Neural progenitor cell (in vitro differentiated cells): ENCODE measurements at regions not wholly inside any gene's neighbourhood (a gene's known extent, or its start where the extent isn't known, plus 50 kb on each side); places are given as distances from the start of the nearest gene placed in this dataset.

Source experiments
- DNase-seq: peaks from one replicate; pipeline ENCODE4 v3.0.0-alpha.2; 2016; ENCODE audit warnings: low spot score
- H2AFZ ChIP-seq: fragments of 200-600 bp; sonication (generic); replicated peaks from 2 replicates; pipeline ENCODE4 v1.6.1; 2016; ENCODE audit warnings: antibody characterized with exemption
- H3F3A ChIP-seq: fragments of 200-600 bp; sonication (generic); 2 replicates; pipeline ENCODE4 v1.6.1; 2016; ENCODE audit warnings: antibody characterized with exemption, low read depth
- H3K27ac ChIP-seq: fragments of 200-600 bp; sonication (generic); 2 replicates; pipeline ENCODE4 v1.5.1; 2016; ENCODE audit warnings: mild to moderate bottlenecking
- H3K27me3 ChIP-seq: fragments of 200-600 bp; sonication (generic); 2 replicates; pipeline ENCODE4 v1.6.1; 2016; ENCODE audit warnings: mild to moderate bottlenecking, moderate library complexity
- H3K36me3 ChIP-seq: fragments of 200-600 bp; sonication (generic); 2 replicates; pipeline ENCODE4 v1.5.1; 2016
- H3K4me1 ChIP-seq: fragments of 200-600 bp; sonication (generic); 2 replicates; pipeline ENCODE4 v1.6.1; 2016; ENCODE audit warnings: mixed run types
- H3K4me2 ChIP-seq: fragments of 200-600 bp; sonication (generic); 2 replicates; pipeline ENCODE4 v1.6.1; 2016
- H3K4me3 ChIP-seq: fragments of 200-600 bp; sonication (generic); 2 replicates; pipeline ENCODE4 v1.5.1; 2016
- H3K79me2 ChIP-seq: fragments of 200-600 bp; sonication (generic); 2 replicates; pipeline ENCODE4 v1.6.1; 2016; ENCODE audit warnings: low read depth
- H3K9ac ChIP-seq: fragments of 200-600 bp; sonication (generic); 2 replicates; pipeline ENCODE4 v1.6.1; 2016
- H3K9me3 ChIP-seq: fragments of 200-600 bp; sonication (generic); 2 replicates; pipeline ENCODE4 v1.5.1; 2016; ENCODE audit warnings: low read depth
- H4K20me1 ChIP-seq: fragments of 200-600 bp; sonication (generic); 2 replicates; pipeline ENCODE4 v1.6.1; 2016; ENCODE audit warnings: low read depth
- H3K27ac Mint-ChIP-seq: 3 replicates; pipeline ENCODE4 v1.8.0; 2021; ENCODE audit warnings: mixed read lengths
- H3K27me3 Mint-ChIP-seq: 2 replicates; pipeline ENCODE4 v1.8.0; 2022; ENCODE audit warnings: low read depth, mild to moderate bottlenecking, inconsistent platforms, moderate library complexity, mixed read lengths; ENCODE audit not compliant: insufficient read depth
- H3K36me3 Mint-ChIP-seq: 3 replicates; pipeline ENCODE4 v1.8.0; 2021; ENCODE audit warnings: mixed read lengths
- H3K4me1 Mint-ChIP-seq: 3 replicates; pipeline ENCODE4 v1.8.0; 2021; ENCODE audit warnings: mixed read lengths
- H3K4me3 Mint-ChIP-seq: 3 replicates; pipeline ENCODE4 v1.8.0; 2021; ENCODE audit warnings: mild to moderate bottlenecking, moderate library complexity, mixed read lengths
- H3K9me3 Mint-ChIP-seq: 3 replicates; pipeline ENCODE4 v1.8.0; 2020; ENCODE audit warnings: mixed read lengths
- EZH2 ChIP-seq: fragments of 200-600 bp; sonication (generic); IDR thresholded peaks from 2 replicates; pipeline ENCODE4 v1.6.1; 2017; ENCODE audit warnings: antibody characterized with exemption, mild to moderate bottlenecking, moderate library complexity
- EZH2phosphoT487 ChIP-seq: fragments of 200-600 bp; sonication (generic); IDR thresholded peaks from 2 replicates; pipeline ENCODE4 v1.6.1; 2017; ENCODE audit warnings: antibody characterized with exemption
- TF ChIP-seq, protein P1 (sequence below): fragments of 200-600 bp; sonication (generic); IDR thresholded peaks from 2 replicates; pipeline ENCODE4 v1.5.1; 2017; ENCODE audit warnings: antibody characterized with exemption, mild to moderate bottlenecking

GRCh38 chr2:9709539-9710285 lies 78.9 kb upstream of the YWHAQ start:
- H3K4me1 Mint-ChIP-seq: peaks cover 44% of the 10 kb centered on the region
- no peak overlapping the region for H3K4me3 Mint-ChIP-seq
- H3K27ac Mint-ChIP-seq: no peak overlapping the region
- H3K9ac ChIP-seq: no peak overlapping the region
- no peaks in the 10 kb centered on the region for H3F3A ChIP-seq
- peaks cover 2% of the 10 kb centered on the region for H3K9me3 Mint-ChIP-seq
- no peaks in the 10 kb centered on the region for H3K27me3 ChIP-seq
- TF ChIP-seq EZH2 (no peak), EZH2phosphoT487 (no peak)
- TF ChIP-seq, protein P1, sequence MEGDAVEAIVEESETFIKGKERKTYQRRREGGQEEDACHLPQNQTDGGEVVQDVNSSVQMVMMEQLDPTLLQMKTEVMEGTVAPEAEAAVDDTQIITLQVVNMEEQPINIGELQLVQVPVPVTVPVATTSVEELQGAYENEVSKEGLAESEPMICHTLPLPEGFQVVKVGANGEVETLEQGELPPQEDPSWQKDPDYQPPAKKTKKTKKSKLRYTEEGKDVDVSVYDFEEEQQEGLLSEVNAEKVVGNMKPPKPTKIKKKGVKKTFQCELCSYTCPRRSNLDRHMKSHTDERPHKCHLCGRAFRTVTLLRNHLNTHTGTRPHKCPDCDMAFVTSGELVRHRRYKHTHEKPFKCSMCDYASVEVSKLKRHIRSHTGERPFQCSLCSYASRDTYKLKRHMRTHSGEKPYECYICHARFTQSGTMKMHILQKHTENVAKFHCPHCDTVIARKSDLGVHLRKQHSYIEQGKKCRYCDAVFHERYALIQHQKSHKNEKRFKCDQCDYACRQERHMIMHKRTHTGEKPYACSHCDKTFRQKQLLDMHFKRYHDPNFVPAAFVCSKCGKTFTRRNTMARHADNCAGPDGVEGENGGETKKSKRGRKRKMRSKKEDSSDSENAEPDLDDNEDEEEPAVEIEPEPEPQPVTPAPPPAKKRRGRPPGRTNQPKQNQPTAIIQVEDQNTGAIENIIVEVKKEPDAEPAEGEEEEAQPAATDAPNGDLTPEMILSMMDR: no peak
- H3K9me3 ChIP-seq: no peaks in the 10 kb centered on the region
- no peaks in the 10 kb centered on the region for H3K4me1 ChIP-seq
- no peak for DNase-seq
- H3K79me2 ChIP-seq: no peaks in the 10 kb centered on the region
- no peak overlapping the region for H3K4me3 ChIP-seq
- H3K36me3 Mint-ChIP-seq: no peaks in the 10 kb centered on the region
- peak overlapping the region; percentile 50 for H2AFZ ChIP-seq
- no peak overlapping the region for H3K27ac ChIP-seq
- H3K36me3 ChIP-seq: no peaks in the 10 kb centered on the region
- no peak overlapping the region for H3K4me2 ChIP-seq
- no peaks in the 10 kb centered on the region for H4K20me1 ChIP-seq
- peaks cover 5% of the 10 kb centered on the region for H3K27me3 Mint-ChIP-seq

DNA sequence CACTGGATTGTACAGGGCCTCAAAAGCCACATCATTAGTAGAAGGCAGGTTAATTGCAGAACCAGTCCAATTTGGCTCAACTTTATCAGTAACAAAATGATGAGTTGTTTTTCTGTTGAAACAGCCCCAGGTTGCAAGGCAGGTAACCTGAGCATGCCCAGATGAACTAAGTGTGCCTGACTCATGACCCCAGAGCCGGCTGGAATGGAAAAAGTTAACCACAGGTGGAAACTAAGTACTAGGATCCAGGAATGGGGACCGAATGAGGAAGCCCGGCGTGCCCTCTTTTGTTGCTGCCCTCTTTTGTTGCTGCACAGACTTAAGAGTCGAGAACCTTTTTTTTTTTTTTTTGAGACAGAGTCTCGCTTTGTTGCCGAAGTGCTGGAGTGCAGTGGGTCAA lies 79.5 kb upstream of the YWHAQ start:
- Histone ChIP-seq H3K4me3 (no peak overlapping the region), H3F3A (no peaks in the 10 kb centered on the region), H3K4me1 (no peaks in the 10 kb centered on the region), H3K27ac (no peak overlapping the region), H3K27me3 (no peaks in the 10 kb centered on the region), H3K4me2 (no peak overlapping the region), H3K36me3 (no peaks in the 10 kb centered on the region), H3K9me3 (no peaks in the 10 kb centered on the region), H3K9ac (no peak overlapping the region), H4K20me1 (no peaks in the 10 kb centered on the region), H3K79me2 (no peaks in the 10 kb centered on the region), H2AFZ (peak overlapping the region; percentile 50)
- peaks cover 44% of the 10 kb centered on the region for H3K4me1 Mint-ChIP-seq
- H3K36me3 Mint-ChIP-seq: no peaks in the 10 kb centered on the region
- DNase-seq: no peak
- no peak overlapping the region for H3K4me3 Mint-ChIP-seq
- no peak overlapping the region for H3K27ac Mint-ChIP-seq
- H3K9me3 Mint-ChIP-seq: peaks cover 2% of the 10 kb centered on the region
- H3K27me3 Mint-ChIP-seq: peaks cover 6% of the 10 kb centered on the region
- TF ChIP-seq EZH2 (no peak), EZH2phosphoT487 (no peak)
- TF ChIP-seq, protein P1: no peak

GRCh38 chr2:9712263-9712662 lies 81.5 kb upstream of the YWHAQ start:
- TF ChIP-seq, protein P1: no peak
- TF ChIP-seq EZH2phosphoT487 (no peak), EZH2 (no peak)
- H3K4me1 Mint-ChIP-seq: peaks cover 32% of the 10 kb centered on the region
- no peak overlapping the region for H3K27ac Mint-ChIP-seq
- Histone ChIP-seq H3K27ac (no peak overlapping the region), H3K4me3 (no peak overlapping the region), H2AFZ (no peak overlapping the region), H3K4me1 (no peaks in the 10 kb centered on the region), H3K9me3 (no peaks in the 10 kb centered on the region), H3K27me3 (no peaks in the 10 kb centered on the region), H3K36me3 (no peaks in the 10 kb centered on the region), H4K20me1 (no peaks in the 10 kb centered on the region), H3K4me2 (no peak overlapping the region), H3K9ac (no peak overlapping the region), H3K79me2 (no peaks in the 10 kb centered on the region), H3F3A (no peaks in the 10 kb centered on the region)
- DNase-seq: no peak
- no peaks in the 10 kb centered on the region for H3K36me3 Mint-ChIP-seq
- peaks cover 9% of the 10 kb centered on the region for H3K27me3 Mint-ChIP-seq
- H3K4me3 Mint-ChIP-seq: no peak overlapping the region
- peaks cover 4% of the 10 kb centered on the region for H3K9me3 Mint-ChIP-seq
